NCI-H345 treated with DMSO at 0.1 percent for 48 hours (cell line): ENCODE measurements at regions not wholly inside any gene's neighbourhood (a gene's known extent, or its start where the extent isn't known, plus 50 kb on each side); places are given as distances from the start of the nearest gene placed in this dataset.
"Not testable (repeated sequence)": the region's sequence is repeated elsewhere in the genome, so short reads cannot be mapped to it uniquely, and the experiment has no call there.

ENCODE experiments used
- DNase-seq: peaks from one replicate; lab custom pipeline; 2025; ENCODE audit not compliant: unreplicated experiment; lab: John Stamatoyannopoulos, UW

DNA sequence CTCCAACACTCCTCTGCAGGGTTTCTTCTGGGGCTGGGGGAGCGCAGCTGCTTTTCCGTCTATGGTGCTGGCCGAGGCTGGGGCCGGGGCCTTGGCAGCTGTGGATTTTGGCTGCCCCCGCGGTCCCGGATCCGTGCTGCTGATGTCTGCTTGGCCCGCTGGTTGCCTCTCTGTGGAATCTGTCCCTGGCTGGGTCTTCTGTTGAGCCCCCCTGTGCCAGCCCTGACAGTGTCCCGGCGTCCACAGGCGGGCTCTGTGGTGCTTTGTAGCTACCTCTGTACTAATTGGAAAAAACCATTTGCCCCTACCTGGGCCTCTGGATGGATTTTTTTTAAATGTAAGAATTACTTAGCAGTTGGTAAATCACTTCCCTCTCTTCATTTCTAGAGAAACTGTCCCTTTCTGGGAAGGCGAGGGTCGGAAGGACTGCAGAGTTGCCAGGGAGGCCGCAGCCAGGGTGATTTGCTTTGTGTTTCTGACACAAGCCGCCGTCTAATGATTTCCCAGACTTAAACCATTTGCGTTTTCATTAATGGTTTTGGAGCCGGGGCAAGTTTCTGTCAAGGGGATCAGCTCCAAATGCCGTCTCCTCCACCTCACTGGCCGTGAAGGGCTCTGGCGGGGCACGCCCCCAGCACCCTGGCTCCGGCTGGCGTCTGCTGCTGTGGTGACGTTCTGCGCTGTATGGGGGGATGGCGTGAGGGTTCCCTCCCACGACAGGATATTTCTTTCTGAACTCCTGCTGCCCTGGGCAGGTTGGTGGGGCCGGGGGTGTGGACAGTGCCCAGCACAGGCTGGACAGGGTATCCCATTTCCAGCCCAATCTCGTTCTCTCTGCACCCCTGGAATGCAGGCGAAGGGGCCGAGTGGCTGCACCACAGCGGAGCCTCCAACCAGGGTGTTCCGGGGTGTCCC lies 201.7 kb downstream of the LAT start:
- not testable (repeated sequence) for DNase-seq

GRCh38 chr16:29185872-29186271 lies 201.0 kb downstream of the LAT start:
- not testable (repeated sequence) for DNase-seq

DNA sequence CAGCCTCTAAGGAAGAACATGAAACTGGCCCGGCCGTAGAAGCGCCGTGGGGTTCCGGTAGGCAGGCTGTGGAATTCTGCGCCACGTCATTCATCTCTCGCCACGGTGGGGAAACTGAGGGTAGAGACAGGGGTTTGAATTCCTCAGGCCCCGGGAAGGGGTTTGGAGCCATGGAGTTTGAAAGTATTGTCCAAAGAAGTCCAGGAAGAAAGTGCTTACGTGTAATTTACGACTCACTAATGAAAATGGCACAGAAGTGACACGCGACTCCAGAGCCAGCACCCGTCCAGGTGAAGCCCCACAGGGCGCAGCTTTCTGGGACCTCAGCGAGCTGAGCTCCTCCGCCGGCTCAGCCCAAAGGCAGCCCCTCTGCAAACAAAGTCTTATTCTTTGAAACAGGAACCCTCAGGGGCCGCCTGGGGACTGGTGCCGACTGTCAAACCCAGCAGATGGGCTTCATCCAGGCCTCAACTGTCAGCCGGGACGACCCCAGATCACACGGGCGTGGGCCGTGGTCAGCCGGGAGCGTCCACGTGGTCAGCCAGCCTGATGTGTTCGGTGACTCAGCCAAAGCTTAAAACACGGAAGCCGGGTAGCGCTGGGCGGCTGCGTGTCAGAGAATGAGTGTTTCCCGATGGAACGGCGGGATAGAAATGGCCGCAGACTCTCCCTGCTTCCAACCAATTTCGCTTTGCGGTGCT lies 200.0 kb downstream of the LAT start:
- not testable (repeated sequence) for DNase-seq

DNA sequence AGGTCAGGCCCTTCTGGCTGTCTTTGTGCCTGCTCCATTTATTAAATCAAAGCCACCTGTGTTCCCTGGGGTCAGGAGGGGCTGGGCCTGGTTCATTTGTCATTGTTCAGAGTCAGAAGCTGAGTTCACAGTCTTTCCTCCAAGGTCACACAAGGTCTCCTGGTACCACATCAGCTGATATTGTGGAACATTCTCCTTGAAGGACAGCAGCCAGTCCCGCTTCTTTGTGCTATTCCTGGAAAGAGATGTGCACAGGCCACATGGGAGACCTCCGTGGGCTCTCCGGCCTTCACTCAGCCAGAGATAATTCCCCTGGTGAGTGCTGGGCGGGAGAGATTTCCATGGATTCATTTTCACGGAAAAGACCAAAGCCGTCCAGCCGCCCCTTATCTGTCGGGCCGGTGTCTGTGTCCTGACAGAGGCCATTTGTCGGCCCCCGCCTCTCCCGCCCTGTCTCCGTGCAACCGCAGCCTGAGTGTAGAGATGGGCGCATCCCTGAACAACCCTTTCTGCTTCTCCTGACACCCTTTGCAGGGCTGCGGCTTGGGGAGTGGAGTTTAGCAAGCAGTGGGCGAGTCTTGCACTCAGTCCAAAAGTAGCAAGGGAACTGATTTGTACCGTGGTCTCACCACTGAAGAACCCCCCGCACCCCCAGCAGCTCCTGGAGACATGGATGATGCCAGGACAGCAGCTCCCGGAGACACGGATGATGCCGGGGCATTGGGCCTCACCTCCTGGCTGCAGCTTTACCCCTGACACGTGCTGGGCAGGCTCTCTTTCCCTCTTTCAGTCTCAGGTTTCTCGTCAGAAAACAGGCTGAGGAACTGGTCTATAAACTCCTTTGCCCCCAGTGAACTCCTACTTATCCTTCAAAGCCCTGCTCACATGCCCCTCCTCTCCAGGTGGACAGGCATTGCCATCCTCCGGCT lies 198.4 kb downstream of the LAT start:
- not testable (repeated sequence) for DNase-seq

DNA sequence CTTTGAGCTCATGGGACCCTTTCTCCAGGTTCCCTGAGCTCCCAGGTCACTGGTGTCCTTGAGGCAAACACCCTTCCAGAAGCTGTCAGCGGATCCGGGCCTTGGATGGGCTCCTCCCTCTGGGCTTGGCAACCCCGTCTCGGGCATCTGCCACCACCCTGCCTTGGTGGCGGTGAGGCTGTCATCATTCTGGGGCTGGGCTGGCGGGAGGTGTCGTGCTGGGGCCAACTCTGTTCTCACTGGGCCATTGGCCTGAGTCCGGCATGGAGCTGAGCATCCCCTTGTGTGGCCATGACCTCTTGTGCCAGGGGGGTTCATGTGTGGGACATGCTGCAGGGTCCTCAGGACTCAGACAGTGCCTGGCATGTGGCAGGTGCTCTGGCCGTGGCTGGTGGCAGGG lies 197.6 kb downstream of the LAT start:
- DNase-seq = no peak

DNA sequence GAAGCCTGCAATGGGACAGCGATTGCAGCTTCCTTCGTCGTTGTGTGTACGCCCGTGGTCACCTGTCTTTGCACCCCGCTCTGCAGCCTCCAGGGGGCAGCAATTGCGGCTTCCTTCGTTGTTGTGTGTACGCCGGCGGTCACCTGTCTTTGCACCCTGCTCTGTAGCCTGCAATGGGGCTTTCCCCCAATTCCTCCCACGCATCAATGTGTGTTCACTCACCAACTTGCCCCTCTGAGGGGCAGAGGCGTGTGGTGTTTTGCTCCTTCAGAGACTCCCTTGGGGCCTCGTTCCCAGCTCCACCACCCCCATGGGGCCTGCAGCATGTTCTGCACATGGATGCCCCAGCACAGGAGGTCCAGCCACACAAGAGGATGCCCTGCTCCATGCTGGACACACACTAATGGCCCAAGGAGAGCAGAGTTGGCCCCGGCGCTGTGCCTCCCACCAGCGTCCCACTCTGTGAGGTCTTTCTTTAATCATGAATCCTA lies 197.1 kb downstream of the LAT start:
- not testable (repeated sequence) for DNase-seq

DNA sequence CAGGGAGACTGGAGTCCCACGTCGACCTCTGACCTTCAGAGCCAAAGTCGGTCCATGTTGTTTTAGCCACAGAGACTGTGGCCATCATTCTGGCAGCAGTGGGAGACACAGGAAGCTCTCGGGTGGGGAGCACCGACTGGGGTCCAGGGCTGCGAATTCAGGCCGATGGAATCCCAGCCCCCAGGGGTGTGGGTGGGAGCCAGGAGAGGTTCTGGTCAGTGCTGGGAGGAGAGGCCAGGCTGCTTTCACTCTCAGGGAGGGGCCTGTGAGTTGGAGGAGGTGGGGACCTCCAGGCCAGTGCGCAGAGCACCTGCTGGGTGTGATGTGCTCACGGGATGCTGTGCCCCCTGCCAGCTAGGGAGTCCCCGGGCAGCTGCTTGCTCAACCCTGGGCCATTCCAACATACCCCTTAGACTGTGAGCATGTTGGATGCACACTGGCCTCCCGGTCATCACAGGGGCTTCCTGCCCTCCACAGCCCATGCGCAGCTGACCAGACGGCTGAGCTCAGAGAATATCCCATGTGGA lies 196.5 kb downstream of the LAT start:
- DNase-seq = not testable (repeated sequence)

GRCh38 chr16:29180206-29180600 lies 195.4 kb downstream of the LAT start:
- not testable (repeated sequence) for DNase-seq

- DNase-seq = not testable (repeated sequence)
These were observed 194.8 kb downstream of the LAT start for GRCh38 chr16:29179401-29180205.

DNA sequence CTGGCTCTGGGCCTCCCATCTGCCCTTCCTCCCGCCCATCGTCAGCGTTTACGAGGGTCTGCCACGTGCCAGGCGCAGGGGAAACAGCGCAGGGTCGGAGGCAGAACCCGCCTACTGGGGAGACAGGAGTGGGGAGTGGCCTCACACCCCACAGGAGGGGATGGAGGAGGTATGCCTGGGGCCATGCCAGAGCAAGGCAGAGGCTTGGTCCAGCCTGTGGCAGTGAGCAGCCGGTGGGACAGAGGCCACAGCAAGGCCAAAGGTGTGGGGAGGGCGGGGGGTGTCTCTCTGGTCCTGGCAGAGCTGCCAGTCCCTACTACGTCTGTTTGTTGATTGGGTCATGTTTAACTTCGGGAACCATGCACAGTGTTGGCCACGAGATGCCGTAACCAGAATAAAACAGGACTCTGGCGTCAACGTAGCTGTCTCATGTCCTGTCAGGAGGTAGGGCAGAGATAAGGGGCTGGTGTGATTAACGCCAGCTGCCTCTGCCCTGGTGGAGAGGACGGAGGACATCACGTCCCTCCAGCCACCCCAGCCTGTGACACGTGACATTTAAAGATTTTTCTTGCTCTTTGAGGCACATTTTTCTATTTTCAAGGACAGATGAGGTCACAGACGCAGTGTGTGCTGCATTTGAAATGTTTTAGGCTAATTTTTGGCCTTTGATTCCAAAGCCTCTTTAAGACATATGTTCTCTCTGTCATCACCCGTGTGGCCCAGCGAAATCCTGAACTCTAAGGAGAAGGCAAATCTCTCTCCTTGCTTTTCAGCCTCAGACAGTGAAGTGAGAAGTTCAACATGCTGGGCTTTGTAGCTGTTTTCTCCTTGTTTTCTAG lies 193.3 kb downstream of the LAT start:
- DNase-seq = not testable (repeated sequence)

DNA sequence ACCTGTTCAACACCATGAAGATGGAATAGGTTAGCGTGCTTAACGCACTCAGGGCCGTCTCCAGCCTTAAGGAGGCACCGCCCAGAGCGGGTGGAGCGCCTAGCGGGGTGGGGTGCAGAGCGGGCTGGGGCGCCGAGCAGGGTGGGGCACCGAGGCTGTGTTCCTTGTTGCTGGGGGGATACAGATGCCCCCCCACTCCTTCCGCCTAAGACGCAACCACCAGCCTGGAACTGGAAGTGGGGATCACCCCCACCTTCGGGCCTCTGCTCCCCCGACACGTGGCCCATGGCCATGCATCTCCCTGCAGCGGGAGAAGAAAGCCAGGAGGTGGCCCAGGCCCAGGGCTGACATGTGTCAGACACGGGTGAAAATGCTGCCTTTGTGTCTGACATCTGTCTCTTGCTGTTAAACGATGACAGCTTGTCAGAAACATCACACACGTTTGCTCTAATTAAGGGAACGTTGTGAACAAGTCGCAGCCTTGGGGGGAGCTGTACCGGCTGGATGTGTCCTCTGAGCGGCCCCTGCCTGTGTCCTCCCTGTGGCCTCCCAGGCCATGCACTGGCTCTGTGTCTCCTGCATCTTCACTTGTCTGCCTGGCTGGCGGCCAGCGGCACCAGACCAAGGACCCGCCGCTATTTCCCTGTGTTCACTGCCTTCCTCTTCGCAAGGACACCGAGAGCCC lies 192.5 kb downstream of the LAT start:
- DNase-seq = not testable (repeated sequence)

DNA sequence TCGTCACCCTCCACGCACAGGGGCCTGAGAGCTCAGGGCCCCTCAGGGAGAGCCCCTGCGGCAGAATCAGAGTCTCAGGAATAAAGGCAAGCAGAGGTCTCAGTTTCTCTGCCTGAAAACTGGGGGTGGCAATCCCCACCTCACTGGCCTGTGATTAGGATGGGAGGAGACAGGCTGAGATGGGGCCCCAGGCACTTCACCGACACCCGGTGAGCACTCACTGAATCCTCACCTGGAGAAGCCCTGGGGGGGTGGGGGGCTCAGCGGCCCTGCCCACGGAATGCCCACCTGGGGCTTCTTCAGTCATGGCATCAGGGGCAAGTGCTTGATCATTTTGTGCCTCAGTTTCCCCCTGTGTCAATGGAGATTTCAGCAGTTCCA lies 192.0 kb downstream of the LAT start:
- not testable (repeated sequence) for DNase-seq

DNA sequence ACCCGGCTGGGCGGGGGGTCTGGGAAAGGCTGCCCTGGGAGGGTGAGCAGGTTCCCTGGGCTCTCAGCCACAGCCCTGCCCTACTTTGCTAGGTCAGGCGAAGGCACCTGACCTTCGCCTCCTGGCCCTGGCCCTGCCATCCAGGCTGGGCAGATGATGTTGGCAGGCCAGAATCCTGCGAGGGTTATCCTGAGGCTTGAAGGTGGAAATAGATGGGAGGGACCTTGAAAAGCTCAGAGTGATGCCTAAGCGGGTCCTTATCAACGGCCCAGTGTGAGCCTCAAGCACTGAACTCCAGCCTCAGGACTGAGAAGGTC lies 191.3 kb downstream of the LAT start:
- DNase-seq = not testable (repeated sequence)

- DNase-seq = not testable (repeated sequence)
These were observed 190.7 kb downstream of the LAT start for GRCh38 chr16:29175411-29176153.

GRCh38 chr16:29173371-29174305 lies 188.8 kb downstream of the LAT start:
- DNase-seq = not testable (repeated sequence)

DNA sequence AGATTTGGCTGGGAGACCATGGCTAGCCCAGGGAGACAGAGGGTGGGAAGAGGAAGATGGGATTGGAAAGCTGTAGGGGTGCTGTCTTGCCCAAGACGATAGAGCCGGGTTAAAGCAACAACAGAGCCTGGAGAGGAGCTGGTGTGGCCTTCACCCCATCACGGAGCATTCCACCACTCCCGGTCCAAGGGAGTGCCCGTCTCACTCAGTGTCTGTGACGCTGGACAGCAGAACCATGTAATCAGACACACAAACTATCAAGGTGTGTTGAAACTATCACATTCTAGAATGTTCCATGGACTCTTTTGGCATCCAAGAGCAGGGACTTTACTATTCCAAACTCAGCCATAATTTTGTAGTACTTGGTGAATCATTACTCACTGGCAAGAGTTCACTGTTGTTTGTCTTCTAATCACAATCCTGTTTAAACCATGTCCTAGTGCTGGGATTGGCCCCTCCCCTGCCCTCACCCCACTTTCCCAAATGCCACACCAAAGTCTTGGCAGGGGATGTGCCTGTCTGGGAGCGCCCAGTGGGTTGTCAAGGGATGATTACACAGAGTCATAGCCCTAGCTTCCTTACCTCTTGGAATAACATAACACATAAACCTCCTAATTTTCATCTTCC lies 187.4 kb downstream of the LAT start:
- not testable (repeated sequence) for DNase-seq
